A673 (cell line): ENCODE measurements at regions not wholly inside any gene's neighbourhood (a gene's known extent, or its start where the extent isn't known, plus 50 kb on each side); places are given as distances from the start of the nearest gene placed in this dataset.

Experiments used
- CTCF ChIP-seq: fragments of 300-800, 200-600 bp; sonication (generic); conservative IDR thresholded peaks from 2 replicates; pipeline ENCODE4 v1.5.1; 2017; ENCODE audit warnings: low read depth, mild to moderate bottlenecking, antibody characterized with exemption, low read length, moderate library complexity, mixed read lengths
- EZH2 ChIP-seq: fragments of 200-600 bp; sonication (generic); IDR thresholded peaks from 2 replicates; pipeline ENCODE4 v1.6.1; 2017; ENCODE audit warnings: borderline replicate concordance, low read depth, mild to moderate bottlenecking, mixed read lengths, antibody characterized with exemption, low read length; ENCODE audit not compliant: poor library complexity, severe bottlenecking

- TF ChIP-seq CTCF (no peak), EZH2 (no peak)
Measured at GRCh38 chr12:83864054-83864453, 1048.5 kb downstream of the SLC6A15 start.
